Body of pancreas (tissue), 4 donors: ENCODE measurements at regions not wholly inside any gene's neighbourhood (a gene's known extent, or its start where the extent isn't known, plus 50 kb on each side); places are given as distances from the start of the nearest gene placed in this dataset.

Experiments used
- CTCF ChIP-seq, 7 experiments: fragments of 450-650 bp in 4 of 7; fragments of 200-600 bp in 3 of 7; sonication (generic) in 3 of 7; IDR thresholded peaks; one replicate each; pipeline ENCODE4 v1.5.1; 2016 to 2019; ENCODE audit warnings: antibody characterized with exemption in 7 of 7
- POLR2A ChIP-seq, 3 donors: fragments of 450-650 bp; IDR thresholded peaks; one replicate each; pipeline ENCODE4 v1.6.1; 2016; ENCODE audit warnings: antibody characterized with exemption in 3 of 3, mild to moderate bottlenecking in 2 of 3

DNA sequence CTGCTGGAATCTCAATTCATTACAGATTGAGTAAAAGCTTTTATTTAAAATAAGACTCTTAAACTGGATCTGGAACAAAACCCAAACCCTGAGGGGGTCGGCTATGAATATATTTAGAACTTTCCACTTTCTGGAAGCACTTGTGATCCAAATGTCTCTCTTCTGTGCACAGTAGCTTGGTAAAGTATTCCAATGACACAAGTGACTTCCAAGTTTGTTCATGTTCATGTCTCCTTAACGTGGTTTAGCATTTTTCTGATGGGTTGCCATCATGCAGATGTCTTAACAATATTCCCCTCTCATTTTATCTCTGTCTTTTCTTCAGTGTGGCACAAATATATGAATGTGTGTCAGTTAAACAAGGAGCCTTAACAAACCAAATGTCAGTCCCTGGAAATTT lies 191.9 kb upstream of the SORCS1 start:
- TF ChIP-seq CTCF (IDR thresholded peaks at IDR 0.05) = no peak
- TF ChIP-seq POLR2A (IDR thresholded peaks at IDR 0.05) = no peak
